Activated T-cell treated with anti-CD3 and anti-CD28 coated beads, Interleukin-2, amount 50 U/mL, for 1 hour (primary cell): ENCODE measurements at regions not wholly inside any gene's neighbourhood (a gene's known extent, or its start where the extent isn't known, plus 50 kb on each side); places are given as distances from the start of the nearest gene placed in this dataset.
A peak's percentile ranks its signal among the peaks of the same experiment; 100 is the strongest.

Experiments
- DNase-seq: peaks from one replicate; pipeline ENCODE4 v3.0.0-alpha.2; 2020

DNA sequence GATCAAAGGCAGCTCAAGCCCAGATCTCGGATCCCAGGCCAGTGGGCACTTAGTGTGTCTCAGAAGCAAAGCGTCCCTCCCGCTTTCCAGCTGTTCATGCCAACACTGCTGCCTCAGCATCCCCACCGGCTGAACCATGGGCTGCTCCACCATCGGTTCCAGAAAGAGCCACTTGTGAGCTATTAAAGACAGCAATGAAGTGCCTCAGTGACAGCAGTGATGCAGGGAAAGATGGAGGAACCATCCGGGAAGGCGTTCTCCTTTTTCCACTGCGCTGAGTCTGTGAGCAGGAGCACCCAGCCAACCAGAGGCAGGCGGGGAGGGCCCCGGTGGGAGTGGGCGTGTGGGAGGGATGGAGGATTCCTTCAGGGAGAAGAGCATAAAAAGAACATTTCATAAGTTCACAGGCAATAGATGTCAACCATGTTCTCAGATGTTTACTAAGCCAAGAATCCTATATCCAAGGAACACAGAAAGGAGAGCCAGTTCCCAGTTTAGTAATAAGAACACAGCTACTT is 96.2 kb upstream of the MKI67 start:
- DNase-seq = no peak

DNA sequence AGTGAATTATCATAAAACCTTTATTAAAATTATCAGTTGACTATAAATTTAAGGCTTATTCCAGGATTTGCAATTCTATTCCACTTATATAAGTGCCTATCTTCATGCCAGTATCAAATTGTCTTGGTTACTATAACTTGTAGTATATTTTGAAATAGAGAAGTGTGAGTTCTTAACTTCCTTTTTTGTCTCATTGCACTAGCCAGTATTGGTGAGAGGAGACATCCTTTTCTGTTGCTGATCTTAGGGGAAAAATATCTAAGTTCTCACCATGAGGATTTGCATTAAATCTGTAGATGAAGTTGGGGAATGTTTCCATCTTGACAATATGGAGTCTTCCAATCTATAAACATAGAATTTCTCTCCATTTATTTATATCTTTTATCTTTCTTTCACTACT is 104.2 kb upstream of the MKI67 start:
- no peak for DNase-seq

- DNase-seq = no peak
Observed at GRCh38 chr10:128233422-128233821, 107.2 kb upstream of the MKI67 start.

GRCh38 chr10:128237710-128238109 is 111.5 kb upstream of the MKI67 start:
- no peak for DNase-seq

- no peak for DNase-seq
Observed at GRCh38 chr10:128241023-128241422, 114.8 kb upstream of the MKI67 start.

DNA sequence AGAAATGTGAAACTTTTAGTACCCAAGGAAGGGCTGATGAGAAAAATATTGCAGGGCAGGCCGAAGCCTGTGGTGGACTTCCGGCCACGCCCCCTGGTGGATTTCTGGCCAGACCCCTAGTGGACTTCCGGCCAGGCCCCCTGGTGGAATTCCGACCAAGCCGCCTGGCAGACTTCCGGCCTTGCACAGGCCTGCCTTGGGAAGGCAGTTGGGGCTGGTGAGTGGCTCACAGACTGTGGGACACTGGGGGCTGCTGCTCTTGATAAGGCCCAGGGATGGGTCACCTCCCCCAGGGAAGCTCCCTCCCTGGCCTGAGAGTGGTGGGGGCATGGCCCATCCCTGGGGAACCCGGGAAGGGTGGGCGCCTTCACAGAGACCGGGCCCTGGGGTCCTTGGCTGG is 116.4 kb upstream of the MKI67 start:
- DNase-seq = no peak

GRCh38 chr10:128245026-128245425 is 118.8 kb upstream of the MKI67 start:
- no peak for DNase-seq

GRCh38 chr10:128247576-128247975 is 121.4 kb upstream of the MKI67 start:
- no peak for DNase-seq

GRCh38 chr10:128254476-128254875 is 128.3 kb upstream of the MKI67 start:
- DNase-seq = no peak

GRCh38 chr10:128257428-128257827 is 131.2 kb upstream of the MKI67 start:
- no peak for DNase-seq

GRCh38 chr10:128258421-128258976 is 132.3 kb upstream of the MKI67 start:
- DNase-seq = no peak

DNA sequence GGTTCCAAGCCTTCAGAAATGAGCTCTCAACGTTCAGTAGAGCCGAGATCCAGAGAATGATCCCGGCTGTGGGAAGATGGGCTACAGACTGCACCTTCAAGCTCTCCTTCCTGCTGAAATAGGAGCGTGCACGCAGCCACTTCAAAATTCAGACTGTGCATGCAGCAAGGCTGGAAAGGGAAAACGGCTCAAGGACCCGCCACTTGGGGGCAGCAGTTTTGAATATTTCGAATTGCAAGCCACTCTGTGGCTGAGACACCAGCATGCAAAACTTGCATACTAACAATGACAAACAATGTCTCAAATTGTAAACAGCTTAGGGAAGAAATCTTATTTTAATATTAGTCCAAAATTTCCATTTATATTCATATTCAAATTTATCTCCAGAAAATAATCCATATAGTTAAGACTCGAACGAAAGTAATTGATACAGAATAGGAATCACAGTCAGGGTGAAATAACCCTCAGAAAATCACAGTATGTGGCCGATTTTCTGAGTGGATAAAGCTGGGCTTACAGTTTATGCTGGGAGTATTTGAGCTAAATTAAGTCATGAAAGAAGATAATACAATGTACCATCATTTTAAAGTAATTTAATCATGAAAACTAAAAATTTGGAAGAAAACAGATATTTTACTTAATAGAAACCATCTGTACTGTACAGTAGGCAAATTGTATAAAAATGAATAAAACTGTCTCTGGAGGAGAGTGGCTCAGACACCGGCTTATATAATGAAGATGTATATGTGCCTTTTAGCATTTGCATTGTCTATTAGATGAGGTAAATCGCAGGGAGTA is 137.9 kb upstream of the MKI67 start:
- DNase-seq = peak; percentile 47

DNA sequence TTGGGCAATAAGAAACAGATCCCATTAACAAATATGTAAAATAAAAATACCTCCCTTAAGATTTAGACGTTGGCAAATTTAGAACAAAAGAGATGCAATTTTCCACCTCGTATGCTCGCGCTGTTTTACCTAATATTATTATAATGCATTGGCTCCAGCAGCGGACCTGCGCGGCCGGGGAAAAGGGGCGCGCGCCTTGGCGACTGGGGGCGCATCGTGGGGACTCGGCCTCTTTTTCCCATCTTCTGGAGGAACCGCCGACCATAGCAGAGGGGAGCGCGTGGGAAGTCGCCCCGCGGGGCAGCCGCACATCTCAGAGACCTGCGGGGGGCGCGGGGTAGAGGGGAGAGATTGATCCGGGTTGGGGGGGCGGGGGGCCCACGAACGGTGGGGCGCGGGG is 139.4 kb upstream of the MKI67 start:
- DNase-seq = no peak

DNA sequence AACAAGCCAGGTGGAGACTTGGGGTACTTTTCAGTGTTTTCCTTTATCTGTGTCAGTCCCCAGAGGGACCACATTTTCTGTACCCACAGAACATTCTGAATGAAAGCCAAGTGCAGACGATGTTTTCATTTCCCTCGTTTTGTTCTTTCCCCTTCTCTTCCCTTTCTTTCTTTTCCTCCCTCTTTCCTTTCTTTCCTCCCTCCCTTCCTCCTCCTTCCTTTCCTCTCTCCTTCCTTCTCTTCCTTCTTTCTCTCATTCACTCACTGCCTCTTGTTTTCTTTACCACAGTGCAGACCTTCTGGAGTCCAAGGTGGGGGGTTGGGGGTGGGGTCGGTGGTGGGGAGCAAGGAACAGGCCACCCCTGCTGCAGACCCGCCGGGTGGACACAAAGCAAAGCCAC is 141.4 kb upstream of the MKI67 start:
- no peak for DNase-seq

DNA sequence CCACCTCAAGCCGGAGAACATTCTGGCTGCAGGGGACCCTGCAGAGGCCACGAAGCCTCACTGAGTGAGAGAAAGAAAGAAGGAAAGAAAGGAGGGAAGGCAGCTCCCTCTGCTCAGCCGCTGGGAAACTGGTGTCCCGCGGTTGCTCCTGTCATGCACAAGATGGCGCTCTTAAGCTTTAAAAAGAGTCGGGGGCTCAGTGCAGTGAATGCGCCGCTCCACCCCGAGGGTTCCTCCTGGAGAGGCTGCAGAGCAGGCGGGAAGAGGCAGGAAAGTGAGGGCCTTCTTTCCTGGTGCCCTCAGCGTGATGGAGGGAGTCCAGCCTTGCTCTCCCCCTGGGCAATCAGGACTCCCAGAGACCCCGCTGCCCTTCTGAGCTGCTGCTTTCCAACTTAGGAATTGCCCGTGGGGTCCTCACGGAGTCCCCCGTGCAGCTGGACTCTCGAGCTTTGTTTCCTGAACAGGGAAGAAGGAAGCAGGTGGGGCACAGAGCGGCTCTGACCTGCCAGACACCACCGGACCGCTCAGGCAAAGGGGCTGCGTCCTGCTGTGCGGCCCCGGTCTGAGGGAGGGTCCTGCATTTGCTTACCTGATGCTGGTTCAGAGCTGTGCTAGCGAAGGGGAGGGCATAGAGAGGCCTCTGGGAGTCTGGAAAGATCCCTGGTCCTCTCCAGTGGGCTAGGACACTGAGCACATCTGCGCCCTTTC is 141.9 kb upstream of the MKI67 start:
- DNase-seq = no peak

- DNase-seq = no peak
Observed at GRCh38 chr10:128274938-128275337, 148.7 kb upstream of the MKI67 start.

GRCh38 chr10:128275388-128276177 is 149.4 kb upstream of the MKI67 start:
- DNase-seq = no peak

- DNase-seq = no peak
Observed at GRCh38 chr10:128277267-128277840, 151.1 kb upstream of the MKI67 start.

DNA sequence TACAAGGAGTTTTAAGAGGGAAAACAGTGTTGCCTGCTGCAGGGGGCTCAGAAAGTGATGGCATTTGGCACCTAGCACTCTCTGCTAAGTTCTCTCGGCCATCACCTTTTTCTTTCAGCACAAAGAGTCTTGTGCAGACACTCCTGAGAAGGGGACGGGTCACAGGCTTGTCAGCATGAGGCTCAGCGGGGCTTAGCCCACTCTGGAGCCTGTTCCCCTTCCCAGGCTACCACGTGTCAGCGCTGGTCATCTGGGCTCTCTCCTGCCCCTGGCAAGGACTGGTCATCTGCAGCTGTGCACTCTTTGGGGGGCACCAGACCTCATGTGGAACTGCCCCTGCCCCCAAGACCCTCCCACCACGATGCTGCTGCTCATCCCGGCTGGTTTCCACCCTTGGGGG is 152.1 kb upstream of the MKI67 start:
- no peak for DNase-seq

DNA sequence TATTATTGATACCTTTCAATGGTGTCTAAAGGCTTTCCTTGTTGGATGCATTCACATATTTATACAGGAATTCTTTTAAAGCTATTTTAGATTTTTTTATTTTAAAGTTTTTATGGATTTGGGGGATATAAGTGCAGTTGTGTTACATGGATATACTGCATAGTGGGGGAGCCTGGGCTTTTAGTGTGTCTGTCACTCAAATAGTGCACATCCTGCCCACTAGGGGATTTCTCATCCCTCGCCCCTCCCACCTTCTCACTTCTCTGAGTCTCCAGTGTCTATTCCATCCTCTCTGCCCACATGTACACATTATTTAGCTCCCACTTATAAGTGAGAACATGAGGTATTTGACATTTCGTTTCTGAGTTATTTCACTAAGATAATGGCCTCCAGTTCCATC is 154.0 kb upstream of the MKI67 start:
- DNase-seq = no peak

GRCh38 chr10:128281343-128281742 is 155.1 kb upstream of the MKI67 start:
- no peak for DNase-seq

DNA sequence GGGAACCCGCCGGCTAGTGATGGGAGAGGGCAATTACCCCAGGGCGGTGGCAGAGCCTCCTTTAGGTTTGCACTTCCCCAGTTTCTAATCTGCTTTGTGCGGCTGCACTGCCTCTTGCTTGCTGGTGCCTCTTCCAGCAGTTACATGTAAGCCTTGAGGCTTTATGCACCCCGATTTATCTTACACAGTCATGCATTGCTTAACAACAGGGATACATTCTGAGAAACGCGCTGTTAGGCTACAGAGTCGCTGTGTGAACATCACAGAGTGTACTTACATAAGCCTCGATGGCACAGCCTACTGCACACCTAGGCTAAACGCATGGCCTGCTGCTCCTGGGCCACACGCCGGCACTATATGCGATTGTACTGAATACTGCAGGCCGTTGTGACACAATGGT is 155.6 kb upstream of the MKI67 start:
- DNase-seq = no peak
